Left lung (tissue), 4 donors: ENCODE measurements at regions not wholly inside any gene's neighbourhood (a gene's known extent, or its start where the extent isn't known, plus 50 kb on each side); places are given as distances from the start of the nearest gene placed in this dataset.
"Not testable (repeated sequence)": the region's sequence is repeated elsewhere in the genome, so short reads cannot be mapped to it uniquely, and the experiment has no call there.

Experiments used
- ATAC-seq: fragments of 200-7000 bp; cut with Tn5 transposase; one replicate; pipeline ENCODE4 v1.9.1; 2020; ENCODE audit warnings: moderate library complexity
- DNase-seq, 4 donors: peaks; one replicate each; pipeline ENCODE4 v3.0.0-alpha.2; 2013 to 2020
- H3K27ac ChIP-seq, 2 donors: fragments of 200-600 bp; sonication (generic) in 1 of 2; one replicate each; pipeline versions ENCODE4 v1.5.0 to v1.8.0; 2020 to 2021
- H3K27me3 ChIP-seq, 2 donors: fragments of 200-600 bp; sonication (generic) in 1 of 2; one replicate each; pipeline versions ENCODE4 v1.5.0 to v1.8.0; 2020 to 2021
- H3K36me3 ChIP-seq, 2 donors: fragments of 200-600 bp; sonication (generic) in 1 of 2; one replicate each; pipeline versions ENCODE4 v1.5.0 to v1.8.0; 2020 to 2021
- H3K4me1 ChIP-seq, 2 donors: fragments of 200-600 bp; one replicate each; pipeline ENCODE4 v1.8.0; 2021
- H3K4me3 ChIP-seq, 2 donors: fragments of 200-600 bp; sonication (generic) in 1 of 2; one replicate each; pipeline versions ENCODE4 v1.5.0 to v1.8.0; 2020 to 2021; ENCODE audit warnings: mild to moderate bottlenecking in 1 of 2
- H3K9me3 ChIP-seq, 2 donors: fragments of 200-600 bp; sonication (generic) in 1 of 2; one replicate each; pipeline versions ENCODE4 v1.5.0 to v1.8.0; 2020 to 2021
- intact Hi-C, 2 donors: fragments of 100-400 bp; cut with DNase I; formaldehyde crosslinking; loops; one replicate each; pipeline versions ENCODE4 v1.11.2 to v1.14.2; 2022
- TF ChIP-seq, protein P1 (sequence below), 2 donors: fragments of 200-600 bp; sonication (generic) in 1 of 2; IDR thresholded peaks; one replicate each; pipeline versions ENCODE4 v1.5.0 to v1.8.0; 2021; ENCODE audit warnings: antibody characterized with exemption in 2 of 2
- donor health status: DM: no; HTN: yes; CAD: no.
- donor health status: DM: no; HTN: no; CAD: no.

- Histone ChIP-seq H3K36me3 (no peaks in the 10 kb centered on the region), H3K4me1 (no peaks in the 10 kb centered on the region), H3K4me3 (no peak overlapping the region), H3K27ac (no peak overlapping the region), H3K9me3 (no peaks in the 10 kb centered on the region), H3K27me3 (no peaks in the 10 kb centered on the region)
- ATAC-seq = no peak
- TF ChIP-seq, protein P1, sequence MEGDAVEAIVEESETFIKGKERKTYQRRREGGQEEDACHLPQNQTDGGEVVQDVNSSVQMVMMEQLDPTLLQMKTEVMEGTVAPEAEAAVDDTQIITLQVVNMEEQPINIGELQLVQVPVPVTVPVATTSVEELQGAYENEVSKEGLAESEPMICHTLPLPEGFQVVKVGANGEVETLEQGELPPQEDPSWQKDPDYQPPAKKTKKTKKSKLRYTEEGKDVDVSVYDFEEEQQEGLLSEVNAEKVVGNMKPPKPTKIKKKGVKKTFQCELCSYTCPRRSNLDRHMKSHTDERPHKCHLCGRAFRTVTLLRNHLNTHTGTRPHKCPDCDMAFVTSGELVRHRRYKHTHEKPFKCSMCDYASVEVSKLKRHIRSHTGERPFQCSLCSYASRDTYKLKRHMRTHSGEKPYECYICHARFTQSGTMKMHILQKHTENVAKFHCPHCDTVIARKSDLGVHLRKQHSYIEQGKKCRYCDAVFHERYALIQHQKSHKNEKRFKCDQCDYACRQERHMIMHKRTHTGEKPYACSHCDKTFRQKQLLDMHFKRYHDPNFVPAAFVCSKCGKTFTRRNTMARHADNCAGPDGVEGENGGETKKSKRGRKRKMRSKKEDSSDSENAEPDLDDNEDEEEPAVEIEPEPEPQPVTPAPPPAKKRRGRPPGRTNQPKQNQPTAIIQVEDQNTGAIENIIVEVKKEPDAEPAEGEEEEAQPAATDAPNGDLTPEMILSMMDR (IDR thresholded peaks at IDR 0.05) = no peak
- intact Hi-C loops = no loop called here
- no peak for DNase-seq
Observed at GRCh38 chr13:89204435-89204834, 1533.3 kb downstream of the SLITRK5 start.

DNA sequence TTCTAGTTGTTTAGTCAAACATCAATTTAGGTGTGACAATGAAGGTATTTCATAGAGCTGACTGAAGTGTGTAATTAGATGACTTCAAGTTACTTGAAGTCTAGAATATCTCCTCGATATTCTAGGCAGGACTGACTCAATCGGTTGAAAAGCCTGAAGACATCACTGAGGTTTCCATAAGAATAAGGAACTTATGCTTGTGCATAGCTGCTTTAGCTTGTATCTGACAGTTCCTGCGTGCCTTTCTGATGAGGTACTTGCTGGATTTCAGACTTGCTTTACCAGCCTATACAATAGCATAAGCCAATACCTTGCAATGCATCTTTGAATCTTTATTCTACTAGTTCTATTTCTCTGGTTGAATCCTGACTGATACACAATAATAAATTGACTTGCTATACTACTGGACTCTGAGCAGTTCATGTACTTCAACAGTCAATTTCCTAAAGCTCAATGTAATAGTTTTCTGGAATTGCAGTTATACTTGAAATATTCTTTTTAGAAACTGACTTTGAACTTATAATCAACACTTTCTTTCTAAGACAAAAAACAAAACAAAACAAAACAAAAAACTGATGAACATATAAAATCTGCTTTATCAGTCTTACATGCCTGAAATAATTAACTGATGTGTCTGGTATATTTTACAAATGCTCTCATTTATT, 1534.8 kb downstream of the SLITRK5 start:
- ATAC-seq = no peak
- no peaks in the 10 kb centered on the region for H3K36me3 ChIP-seq
- no peaks in the 10 kb centered on the region for H3K4me1 ChIP-seq
- no peak overlapping the region for H3K4me3 ChIP-seq
- no peak overlapping the region for H3K27ac ChIP-seq
- intact Hi-C loops = no loop called here
- peak in 2 of 4 donors; percentile 13 to 34 for DNase-seq
- TF ChIP-seq, protein P1 (IDR thresholded peaks at IDR 0.05) = no peak
- no peaks in the 10 kb centered on the region for H3K9me3 ChIP-seq
- no peaks in the 10 kb centered on the region for H3K27me3 ChIP-seq

DNA sequence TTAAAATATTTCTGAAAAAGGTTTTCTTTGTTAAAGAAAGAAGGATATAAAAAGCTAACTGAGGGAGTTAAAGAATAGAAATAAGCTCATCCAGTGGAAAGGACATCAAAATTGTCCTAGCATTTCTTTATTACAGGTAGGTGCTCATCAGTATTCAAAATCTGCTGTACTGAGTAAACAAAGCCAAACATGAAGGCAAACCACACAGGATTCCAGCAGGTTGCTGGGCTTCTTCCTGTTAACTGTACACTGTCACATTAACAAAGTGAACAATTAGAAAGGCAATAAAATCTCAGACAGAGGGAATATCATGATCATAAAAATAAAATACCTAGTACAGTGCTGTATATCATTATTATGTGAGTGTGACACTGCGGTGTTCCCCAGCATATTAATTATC, 1541.0 kb downstream of the SLITRK5 start:
- no peak overlapping the region for H3K27ac ChIP-seq
- H3K27me3 ChIP-seq = no peaks in the 10 kb centered on the region
- TF ChIP-seq, protein P1 (IDR thresholded peaks at IDR 0.05) = no peak
- H3K4me1 ChIP-seq = no peaks in the 10 kb centered on the region
- H3K9me3 ChIP-seq = no peaks in the 10 kb centered on the region
- H3K36me3 ChIP-seq = no peaks in the 10 kb centered on the region
- no peak for ATAC-seq
- intact Hi-C loops = no loop called here
- H3K4me3 ChIP-seq = no peak overlapping the region
- DNase-seq = no peak

DNA sequence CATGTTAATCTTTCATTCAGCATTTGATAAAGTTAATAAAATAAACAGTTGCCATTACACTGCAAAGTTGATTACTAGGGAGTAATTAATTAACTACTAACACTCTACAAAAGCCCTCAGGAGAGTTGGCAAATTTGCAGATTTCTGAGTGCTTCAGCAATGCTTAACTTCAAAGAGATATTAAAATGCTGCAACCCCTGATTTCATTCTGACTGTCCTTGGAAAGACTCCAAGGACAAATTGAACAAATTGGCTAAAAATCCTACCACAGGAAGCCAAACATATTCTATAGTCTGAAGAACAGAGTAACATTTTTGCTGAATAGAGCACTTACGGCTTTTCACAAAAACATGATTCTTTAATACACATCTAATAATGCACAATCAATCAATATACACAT, 1543.0 kb downstream of the SLITRK5 start:
- ATAC-seq (no peak), DNase-seq (peak in 2 of 4 donors; percentile 37 to 68)
- H3K9me3 ChIP-seq = no peaks in the 10 kb centered on the region
- TF ChIP-seq, protein P1 (IDR thresholded peaks at IDR 0.05) = no peak
- H3K36me3 ChIP-seq = no peaks in the 10 kb centered on the region
- no peaks in the 10 kb centered on the region for H3K27me3 ChIP-seq
- H3K4me1 ChIP-seq = no peaks in the 10 kb centered on the region
- H3K27ac ChIP-seq = no peak overlapping the region
- H3K4me3 ChIP-seq = no peak overlapping the region
- intact Hi-C loops = no loop called here

DNA sequence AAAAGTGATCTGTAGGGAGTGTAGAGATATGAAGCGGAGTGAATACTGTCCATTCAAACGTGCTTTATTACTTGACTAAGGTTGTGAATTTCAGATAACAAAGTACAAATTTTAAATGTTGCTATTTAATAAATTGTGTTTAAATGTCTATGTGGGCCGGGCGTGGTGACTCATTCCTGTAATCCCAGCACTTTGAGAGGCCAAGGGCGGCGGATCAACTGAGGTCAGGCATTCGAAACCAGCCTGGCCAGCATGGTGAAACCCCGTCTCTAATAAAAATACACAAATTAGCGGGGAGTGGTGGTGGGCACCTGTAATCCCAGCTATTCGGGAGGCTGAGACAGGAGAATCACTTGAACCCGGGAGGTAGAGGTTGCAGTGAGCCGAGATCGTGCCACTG, 1544.1 kb downstream of the SLITRK5 start:
- DNase-seq, H3K4me3 ChIP-seq, H3K4me1 ChIP-seq, H3K36me3 ChIP-seq, H3K27me3 ChIP-seq, ATAC-seq, H3K27ac ChIP-seq, intact Hi-C loops: not testable (repeated sequence)
- H3K9me3 ChIP-seq = peaks cover 0 to 11% of the 10 kb centered on the region in 2 donors

GRCh38 chr13:89217813-89218212, 1546.6 kb downstream of the SLITRK5 start:
- Histone ChIP-seq H3K9me3 (peaks cover 0 to 34% of the 10 kb centered on the region in 2 donors), H3K36me3 (no peaks in the 10 kb centered on the region), H3K4me3 (no peak overlapping the region), H3K27me3 (no peaks in the 10 kb centered on the region), H3K4me1 (no peaks in the 10 kb centered on the region), H3K27ac (no peak overlapping the region)
- TF ChIP-seq, protein P1 (IDR thresholded peaks at IDR 0.05) = no peak
- intact Hi-C loops = no loop called here
- DNase-seq = peak in 2 of 4 donors; percentile 82 to 84
- no peak for ATAC-seq
